ENCODE measurements at regions not wholly inside any gene's neighbourhood (a gene's known extent, or its start where the extent isn't known, plus 50 kb on each side); places are given as distances from the start of the nearest gene placed in this dataset.
"Not testable (repeated sequence)": the region's sequence is repeated elsewhere in the genome, so short reads cannot be mapped to it uniquely, and the experiment has no call there.

GRCh38 chr2:83961512-83961911 lies 497.6 kb downstream of the SUCLG1 start:
- ATAC-seq, result no peak

GRCh38 chr2:83960371-83960770 lies 498.7 kb downstream of the SUCLG1 start:
- no peak for ATAC-seq

GRCh38 chr2:83959266-83959665 lies 499.8 kb downstream of the SUCLG1 start:
- no peak for ATAC-seq

- ATAC-seq, result no peak
Observed at GRCh38 chr2:83956991-83957390, 502.1 kb downstream of the SUCLG1 start.

- no peak for ATAC-seq
Observed at GRCh38 chr2:83953697-83954096, 505.4 kb downstream of the SUCLG1 start.

GRCh38 chr2:83951378-83951947 lies 507.6 kb downstream of the SUCLG1 start:
- no peak for ATAC-seq

- ATAC-seq, result no peak
Observed at GRCh38 chr2:83949361-83949760, 509.7 kb downstream of the SUCLG1 start.

- ATAC-seq, result no peak
Observed at GRCh38 chr2:83944191-83944590, 514.9 kb downstream of the SUCLG1 start.

GRCh38 chr2:83943265-83943664 lies 515.8 kb downstream of the SUCLG1 start:
- no peak for ATAC-seq

- ATAC-seq, result no peak
Observed at GRCh38 chr2:83941886-83942285, 517.2 kb downstream of the SUCLG1 start.

GRCh38 chr2:83933749-83934148 lies 525.3 kb downstream of the SUCLG1 start:
- ATAC-seq, result no peak

GRCh38 chr2:83923531-83923930 lies 535.5 kb downstream of the SUCLG1 start:
- no peak for ATAC-seq

GRCh38 chr2:83916559-83916958 lies 542.5 kb downstream of the SUCLG1 start:
- no peak for ATAC-seq

GRCh38 chr2:83915381-83915780 lies 543.7 kb downstream of the SUCLG1 start:
- no peak for ATAC-seq

GRCh38 chr2:83908750-83909149 lies 550.3 kb downstream of the SUCLG1 start:
- ATAC-seq, result no peak

GRCh38 chr2:83901317-83901716 lies 557.8 kb downstream of the SUCLG1 start:
- ATAC-seq, result no peak

GRCh38 chr2:83900862-83901261 lies 558.2 kb downstream of the SUCLG1 start:
- no peak for ATAC-seq

- no peak for ATAC-seq
Observed at GRCh38 chr2:83899271-83899670, 559.8 kb downstream of the SUCLG1 start.

- no peak for ATAC-seq
Observed at GRCh38 chr2:83894976-83895375, 564.1 kb downstream of the SUCLG1 start.

- no peak for ATAC-seq
Observed at GRCh38 chr2:83887757-83888156, 571.3 kb downstream of the SUCLG1 start.

GRCh38 chr2:83879127-83879526 lies 580.0 kb downstream of the SUCLG1 start:
- no peak for ATAC-seq

GRCh38 chr2:83877261-83877660 lies 581.8 kb downstream of the SUCLG1 start:
- not testable (repeated sequence) for ATAC-seq

GRCh38 chr2:83874712-83875430 lies 584.2 kb downstream of the SUCLG1 start:
- no peak for ATAC-seq

- ATAC-seq, result no peak
Observed at GRCh38 chr2:83874066-83874465, 585.0 kb downstream of the SUCLG1 start.

- no peak for ATAC-seq
Observed at GRCh38 chr2:83873110-83873509, 586.0 kb downstream of the SUCLG1 start.
